Stromal cell of bone marrow (primary cell): ENCODE measurements at regions not wholly inside any gene's neighbourhood (a gene's known extent, or its start where the extent isn't known, plus 50 kb on each side); places are given as distances from the start of the nearest gene placed in this dataset.
"Not testable (repeated sequence)": the region's sequence is repeated elsewhere in the genome, so short reads cannot be mapped to it uniquely, and the experiment has no call there.

ENCODE experiments used
- DNase-seq: peaks from one replicate; pipeline ENCODE4 v3.0.0-alpha.2; 2012; ENCODE audit warnings: low read depth

DNA sequence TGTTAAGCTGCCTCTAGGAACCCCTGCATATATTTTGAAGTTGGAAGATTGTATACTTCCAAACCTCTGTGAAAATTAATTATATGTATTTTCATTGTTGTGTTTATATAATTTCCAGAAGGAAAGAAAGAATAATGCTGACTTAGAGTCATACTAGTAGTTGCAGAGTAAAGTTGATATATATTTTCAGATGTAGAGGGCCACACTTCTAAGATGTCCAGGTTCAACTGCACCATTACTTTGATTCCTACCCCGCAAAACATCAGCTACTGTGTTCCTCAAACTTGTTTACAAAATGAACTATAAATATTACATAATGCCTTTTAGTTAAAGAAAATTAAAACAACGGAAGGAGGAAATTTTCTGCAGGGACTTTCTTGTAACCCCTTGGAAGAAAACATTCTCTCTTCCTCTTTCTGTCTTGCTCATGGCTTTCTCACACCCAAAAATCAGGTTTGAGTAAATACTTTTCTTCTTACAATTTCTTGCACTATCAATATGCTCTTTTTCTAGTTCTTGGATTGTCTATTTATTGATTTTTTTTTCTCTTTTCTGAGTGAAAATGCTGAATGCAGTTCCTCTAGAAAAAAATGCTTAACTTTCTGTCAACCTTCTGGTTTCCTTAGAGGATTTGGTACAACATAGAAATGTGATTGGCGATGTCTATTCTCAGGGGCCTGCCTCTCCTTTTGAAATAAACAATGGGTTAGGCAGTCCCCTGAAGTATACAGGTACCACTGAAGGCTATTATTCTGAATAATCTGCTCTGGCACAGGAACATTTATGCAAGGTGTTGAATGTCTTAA lies 867.8 kb downstream of the TTLL7 start:
- DNase-seq: no peak

DNA sequence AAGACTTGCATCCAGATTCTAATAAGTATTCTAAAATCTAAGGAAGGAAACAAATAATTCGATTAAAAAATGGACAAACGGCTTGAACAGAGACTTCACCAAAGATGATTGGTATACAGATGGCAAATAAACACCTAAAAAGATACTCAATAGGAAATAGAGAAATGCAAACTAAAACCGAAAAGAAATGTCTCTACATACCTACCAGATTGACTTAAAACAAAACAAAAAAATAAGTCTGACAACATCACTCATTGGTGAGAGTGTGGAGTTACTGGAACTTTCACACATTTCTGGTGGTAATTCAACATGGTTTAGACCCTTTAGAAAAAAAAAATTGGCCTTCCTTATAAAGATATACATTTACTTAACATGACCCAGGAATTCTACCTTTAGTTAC lies 869.8 kb downstream of the TTLL7 start:
- no peak for DNase-seq

DNA sequence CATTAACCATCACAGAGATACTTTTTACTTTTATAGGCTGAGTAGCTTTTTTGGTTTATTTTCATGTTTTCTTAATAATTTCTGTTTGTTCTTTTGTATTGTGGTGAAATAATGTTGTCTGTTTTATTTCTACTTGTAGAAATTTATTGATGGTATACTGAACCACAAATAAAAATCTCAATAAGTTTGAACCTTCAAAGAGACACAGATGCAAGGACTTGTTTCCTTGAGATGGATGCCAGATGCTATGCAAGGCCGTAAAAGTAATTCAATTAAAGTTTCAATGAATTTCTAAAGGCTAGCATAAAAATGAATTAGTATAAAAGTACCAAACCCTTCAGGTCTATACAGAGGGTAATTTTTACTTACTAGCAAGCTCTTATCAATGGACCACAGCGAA lies 873.5 kb downstream of the TTLL7 start:
- no peak for DNase-seq

DNA sequence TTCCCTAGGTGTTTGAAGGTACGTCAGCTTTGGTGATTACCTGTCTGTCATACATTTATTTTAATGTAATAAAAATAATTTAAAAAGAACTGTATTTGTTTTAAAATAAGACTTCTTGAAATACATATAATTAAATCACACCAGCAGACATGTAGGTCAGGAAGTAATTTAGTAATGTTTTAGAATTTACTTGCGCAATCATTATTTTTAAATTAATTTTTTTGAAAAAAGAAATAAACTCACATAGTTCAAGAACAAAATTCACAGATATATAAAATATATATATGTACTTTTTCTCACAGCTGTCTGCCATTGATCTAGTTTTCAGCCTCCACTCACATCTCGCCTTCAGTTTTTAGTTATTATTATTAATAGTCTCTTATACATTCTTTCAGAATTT lies 875.9 kb downstream of the TTLL7 start:
- no peak for DNase-seq

DNA sequence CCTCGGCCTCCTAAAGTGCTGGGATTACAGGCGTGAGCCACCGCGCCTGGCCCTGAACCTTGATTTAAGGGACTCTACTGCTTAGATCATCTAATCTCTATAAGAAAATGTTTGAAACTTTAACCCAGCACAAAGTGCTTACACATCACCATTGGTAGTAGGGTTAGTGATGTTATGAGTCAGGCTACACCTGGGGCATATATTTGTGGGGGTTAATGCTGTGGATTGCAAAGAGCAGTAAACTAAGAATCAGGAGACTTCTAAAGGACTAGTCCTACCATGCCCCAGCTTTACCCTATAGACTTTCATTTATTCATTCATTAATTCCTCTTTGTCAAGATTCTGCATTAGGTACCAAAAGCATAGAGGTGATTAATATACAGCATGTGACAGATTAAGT lies 880.5 kb downstream of the TTLL7 start:
- DNase-seq: no peak

DNA sequence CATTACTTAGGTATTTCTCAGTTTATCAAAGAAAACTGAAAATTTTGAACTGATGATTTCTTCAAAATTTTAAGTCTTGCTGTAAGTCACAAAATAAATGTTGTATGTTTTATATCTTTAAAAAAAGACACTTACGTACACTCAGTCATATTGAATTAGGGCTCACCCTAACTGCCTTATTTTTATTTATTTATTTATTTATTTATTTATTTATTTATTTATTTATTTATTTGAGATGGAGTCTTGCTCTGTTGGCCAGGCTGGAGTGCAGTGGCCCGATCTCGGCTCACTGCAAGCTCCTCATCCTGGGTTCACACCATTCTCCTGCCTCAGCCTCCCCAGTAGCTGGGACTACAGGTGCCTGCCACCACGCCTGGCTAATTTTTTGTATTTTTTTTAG lies 881.9 kb downstream of the TTLL7 start:
- not testable (repeated sequence) for DNase-seq

DNA sequence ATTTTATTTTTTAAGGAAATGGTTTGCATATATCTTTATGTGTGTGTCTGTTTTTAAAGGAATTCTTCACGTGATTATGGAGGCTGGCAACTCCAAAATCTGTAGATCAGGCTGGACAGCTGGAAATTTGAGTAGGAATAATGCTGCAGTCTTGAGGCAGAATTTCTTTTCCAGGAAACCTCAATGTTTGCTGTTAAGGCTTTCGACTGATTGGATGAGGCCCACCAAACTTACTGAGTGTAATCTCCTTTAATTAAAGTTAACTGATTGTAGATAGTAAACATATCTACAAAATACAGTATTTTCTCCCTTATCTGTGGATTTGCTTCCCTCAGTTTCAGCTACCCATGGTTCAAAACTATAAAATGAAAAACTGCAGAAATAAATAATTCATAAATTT lies 883.1 kb downstream of the TTLL7 start:
- DNase-seq: no peak

DNA sequence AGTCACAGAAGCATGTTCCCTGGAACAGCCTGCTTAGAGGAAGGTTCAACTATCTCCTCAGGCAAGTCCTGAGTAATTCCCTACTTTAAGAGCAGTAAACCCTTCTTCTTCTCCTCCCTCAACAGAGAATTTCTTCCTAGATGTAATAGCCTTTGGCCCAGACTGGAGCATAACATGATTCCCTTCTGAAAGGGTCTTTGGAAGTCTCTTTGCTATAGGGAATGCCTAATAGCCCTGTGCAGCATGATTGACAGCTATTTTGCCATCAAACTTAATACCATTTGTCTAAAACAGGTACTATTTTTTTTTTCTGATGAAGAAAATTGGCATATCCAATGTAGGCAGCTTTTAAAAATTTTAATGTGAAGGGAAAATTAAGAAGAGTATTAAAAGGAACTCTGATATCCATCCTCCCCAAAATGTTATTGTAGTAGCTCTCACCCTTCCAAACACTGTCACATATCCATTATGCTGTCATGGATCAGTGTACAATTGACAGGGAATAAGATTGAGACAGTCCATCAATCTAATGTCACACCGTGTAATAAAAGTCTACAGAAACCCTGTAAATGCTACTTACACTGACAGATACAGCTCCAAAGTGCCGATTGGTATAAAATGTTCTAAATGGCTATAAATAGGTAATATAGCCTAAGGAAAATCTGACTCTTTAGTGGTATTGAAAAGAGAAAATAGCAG lies 884.6 kb downstream of the TTLL7 start:
- no peak for DNase-seq

DNA sequence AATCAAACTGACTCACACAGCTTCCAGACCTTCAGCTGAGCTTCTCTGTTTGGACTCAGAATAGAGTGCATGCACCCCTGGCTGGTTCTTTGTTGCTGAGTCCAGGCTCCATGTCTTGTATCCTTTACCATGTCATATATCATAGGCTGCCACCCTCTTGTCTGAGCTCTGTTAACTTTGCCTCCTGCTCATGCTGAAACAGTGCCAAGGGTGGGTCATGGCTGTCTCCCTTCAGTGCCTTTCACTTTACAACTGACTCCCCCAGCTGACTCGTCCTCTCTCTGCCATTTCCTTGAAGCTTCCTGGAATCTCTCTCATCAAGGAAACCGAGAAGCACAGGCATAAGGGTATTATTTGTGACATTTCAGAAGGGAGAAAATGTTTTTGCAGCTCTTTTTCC lies 885.3 kb downstream of the TTLL7 start:
- DNase-seq: no peak

DNA sequence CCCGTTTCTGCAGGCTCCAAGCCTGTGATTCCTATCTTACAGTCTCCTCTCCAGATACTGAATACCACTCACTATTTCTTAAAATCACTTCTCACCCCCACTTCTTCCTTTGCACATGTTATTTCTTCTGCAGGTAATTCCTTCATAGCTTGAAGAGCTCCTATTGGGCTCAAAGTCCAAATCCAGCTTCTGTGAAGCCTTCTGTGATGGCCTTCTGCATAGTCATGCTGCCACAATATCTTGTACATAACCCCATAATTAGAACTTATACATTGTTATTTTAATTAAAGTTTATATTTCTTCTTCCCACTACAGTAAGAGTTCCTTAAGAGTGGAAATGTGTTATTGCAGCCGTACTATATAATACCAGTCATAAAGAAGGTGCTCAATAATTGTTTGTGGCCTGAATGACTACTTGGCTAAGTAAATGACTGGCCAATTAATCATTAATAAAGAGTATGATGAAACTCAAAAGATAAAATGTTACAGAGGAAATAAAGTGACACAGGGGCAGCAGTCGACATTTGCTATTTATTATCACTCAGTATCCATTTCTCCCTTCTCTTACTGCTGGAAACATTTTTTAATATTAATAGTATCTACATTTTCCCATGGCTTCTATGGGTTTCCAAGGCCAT lies 886.6 kb downstream of the TTLL7 start:
- DNase-seq: no peak

DNA sequence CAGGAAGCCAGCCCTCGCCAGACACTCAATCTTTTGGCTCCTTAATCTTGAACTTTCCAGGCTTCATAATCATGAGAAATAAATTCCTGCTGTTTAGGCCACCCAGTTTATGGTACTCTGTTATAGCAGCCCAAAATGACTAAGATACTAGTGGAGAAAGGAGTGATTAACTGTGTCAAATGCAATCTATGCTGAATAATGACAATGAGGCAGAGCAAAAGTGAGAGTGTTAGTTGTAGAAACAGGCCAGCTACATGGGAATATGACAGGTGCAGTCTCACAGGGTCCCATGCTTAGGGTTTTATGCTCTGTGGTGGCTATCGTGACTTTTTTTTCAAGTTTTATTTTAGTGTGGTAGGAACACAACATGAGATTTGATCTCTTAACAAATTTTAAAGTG lies 888.8 kb downstream of the TTLL7 start:
- DNase-seq: no peak

DNA sequence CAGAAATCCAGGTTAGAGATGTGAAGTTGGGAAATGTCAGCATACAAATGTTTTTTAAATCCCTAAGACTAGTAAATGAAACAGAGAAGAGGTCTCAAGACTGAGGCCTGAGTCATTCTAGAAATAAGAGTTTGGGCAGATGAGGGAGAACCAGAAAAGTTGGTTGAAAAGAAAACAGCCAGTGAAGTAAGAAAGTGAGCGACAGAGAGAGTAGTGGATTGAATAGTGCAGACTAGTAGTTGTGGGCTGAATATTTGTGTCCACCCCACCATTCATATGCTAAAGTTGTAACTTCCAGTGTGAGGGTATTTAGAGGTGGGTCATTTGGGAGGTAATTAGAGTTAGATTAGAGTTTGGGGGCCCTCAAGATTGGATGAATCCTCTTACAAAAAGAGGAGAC lies 889.2 kb downstream of the TTLL7 start:
- no peak for DNase-seq

DNA sequence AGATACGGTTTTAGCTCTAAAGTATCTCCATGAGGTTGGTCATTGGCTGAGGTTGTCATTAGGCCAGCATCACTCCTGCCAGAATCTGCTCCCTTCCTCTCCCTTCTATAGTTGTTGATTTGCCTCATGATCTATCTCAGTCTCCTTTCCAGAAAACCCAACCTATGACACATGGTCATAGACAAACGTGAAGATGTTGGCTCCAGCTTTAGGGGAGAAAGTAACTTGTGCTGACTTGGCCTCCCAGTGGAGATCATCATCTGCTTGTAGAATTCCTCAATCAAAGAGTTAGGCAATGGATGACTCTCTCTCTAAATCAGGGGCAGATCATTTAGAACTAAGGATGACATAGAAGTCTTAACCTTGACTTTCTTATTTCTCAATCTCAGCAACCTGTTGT lies 894.4 kb downstream of the TTLL7 start:
- DNase-seq: peak; percentile 28

DNA sequence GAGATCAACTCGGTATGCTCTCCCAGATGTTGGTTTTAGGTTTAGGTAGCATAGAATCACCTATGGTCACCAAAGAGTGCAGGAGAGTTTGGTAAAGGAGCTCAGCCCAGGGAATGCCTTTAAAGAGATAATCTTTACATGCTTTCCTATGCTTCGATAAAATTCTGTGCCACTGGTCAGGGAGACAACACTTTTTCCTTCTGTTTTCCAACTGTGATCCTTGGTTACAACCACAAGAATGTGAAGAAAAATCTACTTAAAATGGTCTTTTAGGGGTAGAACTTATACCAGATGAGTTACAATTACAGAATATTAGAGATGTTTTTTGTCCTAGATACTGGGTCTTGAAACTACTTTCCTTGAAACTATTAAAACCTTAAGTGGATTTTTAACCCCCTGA lies 895.6 kb downstream of the TTLL7 start:
- DNase-seq: no peak

DNA sequence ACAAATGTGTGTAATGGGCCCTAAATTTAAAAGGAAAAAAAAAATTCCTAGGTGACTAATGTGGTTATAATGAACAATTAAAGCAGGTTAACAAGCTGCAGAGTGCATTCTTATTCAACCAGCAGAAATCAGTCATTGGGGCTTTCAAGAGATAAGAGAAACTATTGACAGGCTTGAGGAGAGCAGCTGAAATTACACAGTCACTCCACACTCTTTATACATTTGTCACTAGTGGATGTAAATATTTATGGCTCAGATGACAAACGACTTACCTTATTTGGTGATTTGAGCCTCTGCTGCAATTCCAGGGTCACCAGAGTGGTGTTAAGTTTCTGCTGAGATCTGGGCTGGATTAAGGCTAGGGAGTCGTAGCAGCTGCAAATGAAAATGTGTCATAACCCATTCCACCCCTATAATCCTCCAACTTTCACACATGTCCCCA lies 896.3 kb downstream of the TTLL7 start:
- no peak for DNase-seq

DNA sequence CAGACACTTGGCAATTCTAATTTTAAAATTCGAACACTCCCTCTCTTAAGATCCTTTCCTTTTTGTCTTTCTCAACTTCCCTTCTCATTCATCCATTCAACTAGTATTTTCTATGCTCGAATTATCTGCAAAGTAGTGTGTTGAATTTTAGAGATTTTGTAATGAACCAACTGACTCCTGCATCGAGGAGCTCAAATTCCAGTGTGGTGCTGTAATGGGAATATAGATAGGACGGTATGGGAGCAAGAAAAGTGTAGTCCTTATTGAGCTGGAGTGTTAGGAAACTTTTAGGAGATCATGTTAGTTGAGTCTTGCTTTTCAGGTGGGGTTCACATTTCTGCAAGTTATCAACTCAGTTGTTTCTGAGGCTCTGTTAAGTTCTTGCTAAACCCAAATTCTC lies 897.5 kb downstream of the TTLL7 start:
- DNase-seq: no peak

DNA sequence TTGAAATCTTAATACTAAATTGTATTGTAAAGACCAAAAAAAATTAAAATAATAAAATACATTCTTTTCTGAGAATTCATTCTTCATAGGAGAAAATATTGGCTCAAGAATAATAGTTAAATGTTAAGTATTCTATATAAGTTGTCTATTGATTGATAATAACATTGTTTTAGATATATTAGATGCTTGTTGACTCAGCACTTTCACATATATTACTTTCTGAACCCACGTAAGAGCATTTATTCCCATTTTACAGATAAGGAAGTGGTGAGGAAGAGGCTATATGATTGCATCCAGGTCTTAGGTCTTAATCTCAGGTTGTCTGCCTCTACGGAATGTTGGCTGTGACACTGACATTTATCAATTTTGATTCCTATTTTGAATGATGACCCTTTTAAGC lies 898.8 kb downstream of the TTLL7 start:
- DNase-seq: no peak

DNA sequence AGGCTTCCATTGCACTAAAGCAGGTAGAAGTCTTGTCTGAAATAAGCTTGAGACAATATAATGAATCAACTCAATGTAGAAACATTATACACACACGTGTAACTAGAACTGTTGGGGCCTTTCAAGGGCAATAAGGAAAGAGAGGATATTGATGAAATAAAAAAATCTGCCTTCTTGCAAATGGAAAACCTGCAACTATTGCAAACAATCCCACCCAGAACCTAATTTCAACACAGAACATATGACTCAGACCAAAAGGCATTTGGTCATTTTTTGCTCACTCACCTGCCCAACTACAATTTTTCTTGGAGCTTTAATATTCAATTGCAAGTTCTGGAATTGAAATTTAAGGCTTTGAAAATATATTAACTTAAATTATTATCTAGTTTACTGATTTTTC lies 900.1 kb downstream of the TTLL7 start:
- DNase-seq: no peak

DNA sequence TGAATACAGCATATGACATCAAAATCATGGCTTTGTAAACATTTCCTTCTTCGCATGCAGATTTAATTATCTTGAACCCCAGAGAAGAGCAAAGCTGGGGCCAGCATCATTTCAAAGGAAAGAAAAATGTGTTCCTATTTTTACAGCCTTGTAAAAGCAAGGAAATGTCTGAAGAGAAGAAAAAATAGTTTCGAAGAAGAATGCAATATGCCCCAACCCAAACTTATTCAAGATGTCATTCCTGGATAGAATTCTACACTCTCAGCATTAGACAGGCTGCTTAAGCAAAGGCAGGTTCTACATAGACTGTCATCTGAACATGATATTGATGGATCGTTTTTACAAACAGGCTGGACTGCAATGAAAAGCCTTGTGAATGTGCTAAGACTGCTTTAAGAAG lies 900.8 kb downstream of the TTLL7 start:
- no peak for DNase-seq

DNA sequence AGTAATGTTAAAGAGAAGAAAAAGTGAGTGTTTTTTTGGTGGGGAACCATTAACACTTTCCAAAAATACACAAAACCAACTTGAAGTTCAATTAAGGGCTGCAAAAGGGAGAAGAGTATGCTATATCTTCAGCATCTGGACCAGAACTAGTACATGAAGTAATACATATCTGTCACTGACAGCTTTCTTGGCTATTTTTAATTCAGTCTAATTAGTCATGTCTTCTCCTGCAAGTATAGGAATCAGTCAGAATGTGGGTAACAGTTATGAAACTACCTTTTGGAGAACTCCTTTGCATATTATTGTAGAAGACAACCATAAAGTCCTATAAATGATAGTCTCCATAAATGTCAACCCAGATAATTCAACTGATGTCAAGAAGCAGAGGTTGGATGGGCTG lies 901.2 kb downstream of the TTLL7 start:
- DNase-seq: no peak

DNA sequence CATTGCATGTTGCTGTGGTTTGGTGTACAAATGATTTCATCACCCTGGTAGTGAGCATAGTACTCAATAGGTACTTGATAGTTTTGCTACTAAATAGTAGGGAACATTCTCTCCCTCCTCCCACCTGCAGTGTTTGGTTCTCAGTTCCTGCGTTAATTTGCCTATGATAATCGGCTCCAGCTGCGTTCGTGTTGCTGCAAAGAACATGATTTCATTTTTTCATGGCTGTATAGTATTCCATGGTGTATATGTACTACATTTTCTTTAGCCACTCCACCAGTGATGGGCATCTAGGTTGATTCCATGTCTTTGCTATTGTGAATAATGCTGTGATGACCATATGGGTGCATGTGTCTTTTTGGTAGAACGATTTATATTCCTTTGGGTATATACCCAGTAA lies 903.4 kb downstream of the TTLL7 start:
- DNase-seq: no peak

DNA sequence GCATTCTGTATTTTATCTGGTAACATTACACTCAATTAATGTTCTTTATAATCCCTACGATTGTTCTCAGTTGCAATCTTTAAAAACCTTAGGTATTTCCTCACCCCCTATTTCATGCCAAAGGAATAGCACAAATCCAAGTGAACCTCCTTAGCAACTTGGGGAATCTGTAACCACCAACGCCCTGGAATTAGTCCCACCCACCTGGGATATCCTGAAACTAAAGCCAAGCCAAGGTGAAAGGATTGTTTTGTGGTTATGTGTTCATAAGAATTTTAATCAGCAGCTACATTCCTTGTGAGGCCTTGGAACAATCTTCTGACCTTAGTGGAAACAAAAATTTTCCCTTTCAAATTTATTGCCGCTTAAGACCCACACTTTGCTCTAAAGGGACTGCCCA lies 908.7 kb downstream of the TTLL7 start:
- no peak for DNase-seq

DNA sequence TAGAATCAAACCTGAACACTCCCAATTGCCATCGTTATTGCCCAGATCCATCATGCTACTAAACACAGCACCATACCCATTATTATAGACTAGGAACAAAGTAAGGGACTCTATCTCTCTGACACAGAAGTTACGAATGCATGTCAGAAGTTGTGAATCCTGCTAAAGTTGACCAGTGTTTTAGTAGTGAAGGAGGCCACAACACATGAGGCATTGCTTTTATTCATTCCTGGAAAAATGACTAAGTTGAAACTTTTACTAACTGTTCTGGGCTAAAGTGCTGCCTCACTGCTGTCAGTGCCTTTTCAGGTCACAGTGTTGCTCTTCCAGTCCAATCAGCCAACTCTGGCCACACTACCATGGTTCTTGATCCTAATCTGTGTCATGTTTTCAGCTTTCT lies 911.1 kb downstream of the TTLL7 start:
- DNase-seq: no peak
